ENCODE measurements at regions not wholly inside any gene's neighbourhood (a gene's known extent, or its start where the extent isn't known, plus 50 kb on each side); places are given as distances from the start of the nearest gene placed in this dataset.
"Not testable (repeated sequence)": the region's sequence is repeated elsewhere in the genome, so short reads cannot be mapped to it uniquely, and the experiment has no call there.

GRCh38 chrY:10092342-10092741, 564.7 kb downstream of the TSPY10 start:
- ChIA-PET POLR2A (no interaction called here), CTCF (no interaction called here)
- ATAC-seq (replicated peaks in 1 of 4) (no peak), DNase-seq (peak in 1 of 35 experiments; percentile 2)
- no peak overlapping the region for H3K4me3 Mint-ChIP-seq
- Histone ChIP-seq H3K27me3 (replicated peaks in 1 of 2; ENCODE audit: control insufficient read depth in 2 of 2, extremely low read depth in 1 of 2, insufficient read depth in 2 of 2, low read length in 1 of 2) (no peaks in the 10 kb centered on the region), H3K36me3 (ENCODE audit: control insufficient read depth in 2 of 2, extremely low read depth in 1 of 2, insufficient read depth in 1 of 2, low read length in 1 of 2) (no peaks in the 10 kb centered on the region), H3K4me3 (ENCODE audit: control insufficient read depth in 1 of 2, extremely low read depth in 1 of 2, low read length in 1 of 2) (no peak overlapping the region), H3K27ac (ENCODE audit: low read length) (no peak overlapping the region), H3K9me3 (no peaks in the 10 kb centered on the region), H3K4me1 (ENCODE audit: control insufficient read depth in 1 of 2, extremely low read depth in 1 of 2, insufficient read depth in 2 of 2, low read length in 2 of 2) (no peaks in the 10 kb centered on the region)
- no peak overlapping the region for H3K27ac Mint-ChIP-seq
- no peaks in the 10 kb centered on the region for H3K9me3 Mint-ChIP-seq
- no peaks in the 10 kb centered on the region for H3K36me3 Mint-ChIP-seq
- H3K4me1 Mint-ChIP-seq: no peaks in the 10 kb centered on the region
- no peaks in the 10 kb centered on the region for H3K27me3 Mint-ChIP-seq
- whole genome bisulfite sequencing (ENCODE audit: insufficient coverage): 75% methylated on average over 10 of the region's 27 CpGs

- H3K27ac Mint-ChIP-seq; H3K27ac ChIP-seq (ENCODE audit: low read length); H3K27me3 ChIP-seq (replicated peaks in 1 of 2; ENCODE audit: control insufficient read depth in 2 of 2, extremely low read depth in 1 of 2, insufficient read depth in 2 of 2, low read length in 1 of 2); POLR2A ChIA-PET; H3K27me3 Mint-ChIP-seq; H3K4me1 ChIP-seq (ENCODE audit: control insufficient read depth in 1 of 2, extremely low read depth in 1 of 2, insufficient read depth in 2 of 2, low read length in 2 of 2); H3K9me3 ChIP-seq; H3K36me3 Mint-ChIP-seq; H3K4me3 Mint-ChIP-seq; ATAC-seq (replicated peaks in 1 of 4); DNase-seq; H3K4me1 Mint-ChIP-seq; H3K4me3 ChIP-seq (ENCODE audit: control insufficient read depth in 1 of 2, extremely low read depth in 1 of 2, low read length in 1 of 2); CTCF ChIA-PET; H3K36me3 ChIP-seq (ENCODE audit: control insufficient read depth in 2 of 2, extremely low read depth in 1 of 2, insufficient read depth in 1 of 2, low read length in 1 of 2): not testable (repeated sequence)
- peaks cover 0 to 18% (median 8%) of the 10 kb centered on the region in 3 donors for H3K9me3 Mint-ChIP-seq
- WGBS (ENCODE audit: insufficient coverage): 93% methylated on average over 1 of the region's 1 CpG
Measured at GRCh38 chrY:10106252-10106651, 578.6 kb downstream of the TSPY10 start.
